ENCODE measurements at regions not wholly inside any gene's neighbourhood (a gene's known extent, or its start where the extent isn't known, plus 50 kb on each side); places are given as distances from the start of the nearest gene placed in this dataset.

- no peak for TF ChIP-seq YY1 (IDR thresholded peaks at IDR 0.05; ENCODE audit: insufficient read depth, insufficient read length)
- no peak for TF ChIP-seq SUZ12 (IDR thresholded peaks at IDR 0.05; ENCODE audit: extremely low read depth, insufficient read depth, insufficient read length)
Measured at GRCh38 chr3:67090474-67090873, 92.4 kb downstream of the KBTBD8 start.

Data from NT2/D1 (cell line).